HG02970 (cell line): ENCODE measurements at regions not wholly inside any gene's neighbourhood (a gene's known extent, or its start where the extent isn't known, plus 50 kb on each side); places are given as distances from the start of the nearest gene placed in this dataset.

Experiments
- ATAC-seq: cut with Tn5 transposase; IDR thresholded peaks from one replicate; pipeline ENCODE4 v1.9.1; 2021; ENCODE audit warnings: mild to moderate bottlenecking, moderate library complexity, moderate number of reproducible peaks; ENCODE audit not compliant: unreplicated experiment, low FRiP score

GRCh38 chr9:2345013-2345412, 276.6 kb upstream of the VLDLR start:
- no peak for ATAC-seq

DNA sequence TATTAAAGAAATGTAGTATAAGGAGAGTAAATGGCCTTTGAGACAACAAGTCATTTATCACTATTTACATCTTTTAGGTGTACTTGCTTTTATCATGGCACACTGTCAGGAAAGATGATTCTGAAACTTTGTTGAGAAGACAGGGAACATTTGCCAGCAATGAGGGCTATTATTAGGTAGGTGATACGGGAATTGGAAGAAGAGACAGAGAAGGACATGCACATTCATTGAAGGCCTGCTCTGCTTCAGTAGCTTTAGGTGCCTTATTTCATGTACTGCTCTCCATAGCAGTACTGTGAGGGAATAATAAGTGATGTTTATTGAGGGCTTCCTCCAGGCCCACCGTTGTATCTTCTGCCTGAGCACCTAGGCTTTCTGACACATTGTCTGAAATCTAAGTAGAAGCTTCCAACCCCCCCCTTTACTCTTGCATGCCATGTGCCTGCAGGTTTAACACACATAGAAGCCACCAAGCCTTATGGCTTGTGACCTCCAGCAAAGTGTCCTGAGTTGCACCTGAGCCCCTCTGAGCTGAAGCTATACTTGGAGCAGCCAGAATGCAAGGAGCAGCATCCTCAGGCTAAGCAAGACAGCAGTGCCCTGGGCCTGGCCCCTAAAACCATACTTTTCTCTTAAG, 275.2 kb upstream of the VLDLR start:
- ATAC-seq: no peak

- no peak for ATAC-seq
Observed at GRCh38 chr9:2351324-2351723, 270.3 kb upstream of the VLDLR start.

DNA sequence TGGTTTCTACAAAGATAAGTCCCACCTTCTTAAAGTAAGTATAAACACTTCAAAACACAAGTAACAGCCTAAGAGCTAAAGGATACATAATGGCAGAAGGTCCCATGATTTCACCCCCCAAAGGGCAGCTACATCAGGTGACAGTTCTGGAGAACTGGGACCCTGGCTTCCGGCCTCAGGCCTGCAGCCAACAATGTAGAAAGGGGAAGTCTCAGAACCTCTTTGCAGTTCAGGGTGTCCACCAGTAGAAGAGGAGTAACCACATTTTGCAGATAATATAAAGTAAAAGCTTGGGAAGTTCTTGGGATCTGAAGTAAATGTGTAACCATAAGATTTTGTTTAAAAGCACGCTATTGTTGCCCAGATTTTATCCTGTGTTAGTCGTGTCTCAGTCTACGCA, 267.4 kb upstream of the VLDLR start:
- ATAC-seq: no peak

DNA sequence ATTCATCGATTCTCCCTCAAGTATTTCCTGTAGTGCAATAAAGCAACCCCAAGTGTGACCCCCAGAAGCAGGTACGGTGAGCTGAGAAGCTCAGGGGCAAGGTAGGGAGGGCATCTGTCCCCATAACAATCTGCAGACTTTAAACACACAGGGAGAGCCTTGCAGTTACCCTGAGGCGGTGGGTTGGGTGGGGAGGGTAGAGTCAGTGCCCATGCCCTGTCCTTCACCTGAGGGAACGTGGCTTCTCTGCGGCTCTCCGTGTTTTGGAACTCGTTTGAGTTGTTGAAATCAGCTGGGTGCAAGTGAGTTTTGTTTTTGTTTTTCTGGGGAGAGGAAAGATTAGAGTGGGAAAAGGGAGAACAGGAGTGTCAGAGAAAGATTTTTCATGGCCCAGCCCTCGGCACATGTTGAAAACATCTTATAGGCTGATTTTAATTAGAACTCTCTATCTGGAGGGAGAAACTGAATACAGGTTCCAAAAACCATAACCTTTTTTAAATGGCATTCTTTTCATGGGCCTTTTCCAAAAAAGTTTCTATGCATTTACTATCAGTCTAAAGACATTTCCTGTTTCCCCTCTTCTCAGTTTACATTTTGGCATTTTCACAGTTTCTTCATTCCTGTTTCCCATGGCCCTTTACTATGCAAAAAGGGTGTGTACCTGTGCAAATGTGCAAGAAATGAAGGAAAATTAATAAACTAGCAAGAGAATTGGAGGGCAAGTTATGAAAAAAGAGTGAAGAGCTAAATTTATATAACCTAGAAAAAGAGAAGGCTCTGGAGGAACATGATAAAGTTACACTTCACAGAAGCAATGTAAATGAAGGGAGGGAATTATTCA, 266.5 kb upstream of the VLDLR start:
- ATAC-seq: no peak

DNA sequence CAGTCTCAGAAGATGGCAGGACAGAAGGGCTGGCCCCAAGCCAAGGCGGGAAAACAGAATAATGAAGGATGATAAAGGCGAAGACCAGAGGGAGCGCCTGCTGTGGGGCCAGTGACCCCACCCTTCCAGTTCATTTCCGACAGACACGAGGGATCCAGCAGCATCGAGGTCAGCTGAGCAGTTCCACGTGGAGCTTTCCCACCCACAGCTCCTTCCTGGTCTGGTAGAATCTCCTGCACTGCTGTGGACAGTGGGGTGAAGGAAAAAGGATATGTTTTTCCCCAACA, 265.9 kb upstream of the VLDLR start:
- no peak for ATAC-seq

DNA sequence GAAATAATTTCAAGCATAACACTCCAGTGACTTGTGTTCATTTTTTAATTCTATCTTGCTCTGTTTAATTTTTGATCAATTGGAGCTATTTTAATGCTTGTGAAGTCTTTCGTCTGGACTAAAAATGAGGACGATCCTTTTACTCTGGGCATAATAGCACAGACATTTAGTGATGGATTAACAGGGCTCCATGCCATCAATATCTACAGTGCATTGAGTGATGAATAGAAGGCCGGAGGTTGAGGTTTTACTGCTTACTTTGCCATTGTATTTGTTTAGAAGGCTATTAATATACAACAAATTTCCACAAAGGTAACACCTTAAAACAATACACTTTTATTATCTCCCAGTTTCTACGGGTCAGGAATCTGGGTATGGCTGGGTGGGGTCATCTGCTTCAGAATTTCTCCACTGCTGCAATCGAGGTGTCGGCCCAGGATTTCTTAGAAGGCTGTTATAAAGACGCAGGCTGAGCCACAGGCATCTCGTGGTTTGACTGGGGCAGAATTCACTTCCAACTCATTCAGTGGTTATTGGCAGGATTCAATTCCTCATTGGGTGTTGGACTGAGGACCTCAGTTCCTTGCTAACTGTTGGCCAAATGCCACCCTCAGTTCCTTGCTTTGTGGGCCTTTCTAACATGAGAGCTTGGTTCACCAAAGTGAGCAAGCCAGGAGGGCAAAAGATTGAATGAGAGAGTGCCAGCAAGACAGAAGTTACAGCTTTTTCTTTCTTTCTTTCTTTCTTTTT, 265.4 kb upstream of the VLDLR start:
- ATAC-seq: no peak

- ATAC-seq: no peak
Observed at GRCh38 chr9:2359891-2360471, 261.6 kb upstream of the VLDLR start.

GRCh38 chr9:2362150-2362549, 259.4 kb upstream of the VLDLR start:
- no peak for ATAC-seq

- ATAC-seq: no peak
Observed at GRCh38 chr9:2363138-2363745, 258.3 kb upstream of the VLDLR start.

- no peak for ATAC-seq
Observed at GRCh38 chr9:2363781-2364180, 257.8 kb upstream of the VLDLR start.

- no peak for ATAC-seq
Observed at GRCh38 chr9:2367970-2368369, 253.6 kb upstream of the VLDLR start.

DNA sequence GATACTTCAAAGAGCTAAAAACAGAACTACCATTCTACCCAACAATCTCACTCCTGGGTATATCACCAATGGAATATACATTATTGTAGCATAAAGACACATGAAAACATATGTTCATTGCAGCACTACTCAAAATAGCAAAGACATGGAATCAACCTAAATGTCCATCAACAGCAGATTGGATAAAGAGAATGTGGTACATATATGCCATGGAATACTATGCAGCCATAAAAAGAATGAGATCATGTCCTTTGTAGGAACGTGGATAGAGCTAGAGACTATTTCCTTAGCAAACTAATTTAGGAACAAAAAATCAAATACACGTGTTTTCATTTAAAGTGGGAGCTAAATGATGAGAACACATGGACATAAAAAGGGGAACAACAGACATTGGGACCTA, 247.9 kb upstream of the VLDLR start:
- ATAC-seq: no peak

GRCh38 chr9:2375114-2375513, 246.5 kb upstream of the VLDLR start:
- ATAC-seq: no peak

DNA sequence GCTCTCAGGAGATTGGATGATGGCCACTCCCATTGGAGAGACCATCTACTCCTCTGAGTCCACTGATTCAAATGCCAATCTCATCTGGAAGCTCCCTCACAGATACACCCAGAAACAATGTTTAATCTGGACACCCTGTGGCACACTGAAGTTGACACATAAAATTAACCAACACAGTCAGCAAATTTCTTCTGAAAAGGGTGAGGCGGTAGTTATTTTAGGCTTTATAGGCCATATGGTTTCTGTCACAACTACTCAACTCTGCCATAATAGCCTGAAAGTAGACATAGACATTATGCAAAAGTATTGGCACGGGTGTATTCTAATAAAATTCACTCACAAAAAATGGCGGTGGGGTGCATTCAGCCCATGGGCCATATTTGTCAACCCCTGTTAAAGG, 244.5 kb upstream of the VLDLR start:
- ATAC-seq: no peak

DNA sequence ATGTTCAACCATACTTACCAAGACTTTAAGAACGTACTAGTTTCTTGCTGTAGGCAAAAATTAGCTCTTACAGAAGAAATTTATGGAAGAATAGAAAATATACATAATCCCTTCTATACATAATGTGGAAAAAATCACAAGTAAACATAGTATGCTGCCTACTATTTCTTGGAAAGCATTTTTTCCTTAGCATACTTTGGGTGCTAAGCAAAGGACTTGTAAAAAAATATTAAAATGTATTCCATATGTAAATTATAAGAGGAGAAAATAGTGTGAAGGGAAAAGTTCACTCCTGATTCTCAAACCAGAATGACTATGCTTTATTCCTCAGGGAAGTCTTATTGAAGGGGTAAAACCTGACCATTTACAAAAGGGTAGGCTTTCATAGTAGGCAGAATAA, 243.8 kb upstream of the VLDLR start:
- ATAC-seq: no peak

- ATAC-seq: no peak
Observed at GRCh38 chr9:2378266-2378665, 243.3 kb upstream of the VLDLR start.

DNA sequence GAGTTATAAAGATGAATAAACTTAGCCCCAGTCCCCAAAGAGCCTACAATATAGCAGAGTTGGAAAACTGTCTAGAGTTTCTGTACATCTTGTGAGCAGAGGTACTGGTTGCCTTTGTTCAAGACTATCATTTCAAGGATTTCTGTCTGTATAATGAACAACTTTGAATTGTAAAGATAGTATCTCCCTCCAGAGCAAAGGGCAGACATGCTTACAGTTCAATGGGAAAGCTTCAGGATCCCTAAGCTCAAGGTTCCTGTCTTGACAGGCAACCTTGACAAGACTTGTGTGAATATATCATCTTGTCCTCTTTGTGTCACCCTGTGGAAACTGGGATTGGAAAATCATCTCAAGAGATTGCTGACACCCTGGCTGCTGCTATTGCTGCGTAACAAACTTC, 242.8 kb upstream of the VLDLR start:
- ATAC-seq: no peak

DNA sequence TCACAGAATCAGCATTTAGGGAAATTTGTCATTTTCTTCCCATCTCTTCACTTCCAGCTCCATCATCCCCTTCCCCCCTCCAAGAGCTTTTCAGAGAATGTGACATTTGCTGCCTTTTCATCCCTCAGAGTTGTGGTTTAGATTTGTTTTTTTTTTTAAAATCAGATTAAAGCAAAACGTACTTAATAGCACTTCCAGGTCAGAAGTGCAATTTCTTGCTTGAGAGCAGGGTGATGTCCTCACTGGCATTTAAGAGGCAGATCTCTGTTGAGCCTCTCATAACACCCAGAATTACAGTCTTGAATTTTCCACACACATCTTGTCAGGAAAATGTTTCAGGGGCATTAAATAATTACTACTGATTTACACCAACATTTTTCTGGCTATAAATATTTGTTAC, 236.8 kb upstream of the VLDLR start:
- ATAC-seq: no peak

DNA sequence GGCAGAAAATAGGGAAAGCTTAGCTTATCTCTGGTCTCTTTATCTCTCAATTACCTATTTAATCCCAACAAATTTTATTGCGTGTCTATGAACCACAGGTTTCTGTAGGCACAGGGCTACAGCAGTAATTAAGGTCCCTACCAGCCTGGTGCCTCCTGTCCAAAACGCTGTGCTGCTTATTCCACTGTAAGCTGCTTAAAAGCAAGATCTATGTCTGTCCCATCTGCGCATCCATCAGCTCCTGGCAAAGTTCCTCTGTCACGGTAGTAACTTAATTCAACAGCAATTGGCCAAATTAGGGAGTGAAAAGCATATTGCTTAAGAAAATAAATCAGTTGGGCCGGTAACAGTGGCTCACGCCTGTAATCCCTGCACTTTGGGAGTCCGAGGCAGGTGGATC, 235.8 kb upstream of the VLDLR start:
- no peak for ATAC-seq

- no peak for ATAC-seq
Observed at GRCh38 chr9:2386566-2386965, 235.0 kb upstream of the VLDLR start.
